Mesendoderm (in vitro differentiated cells): ENCODE measurements at regions not wholly inside any gene's neighbourhood (a gene's known extent, or its start where the extent isn't known, plus 50 kb on each side); places are given as distances from the start of the nearest gene placed in this dataset.

ENCODE experiments used
- DNase-seq: peaks from one replicate; pipeline ENCODE4 v3.0.0; 2013
- H2AK5ac ChIP-seq: 2 replicates; pipeline ENCODE4 v1.6.1; 2013; ENCODE audit warnings: low read length, inconsistent platforms
- H2BK120ac ChIP-seq: 2 replicates; pipeline ENCODE4 v1.6.1; 2013; ENCODE audit warnings: low read depth, mild to moderate bottlenecking, low read length, moderate library complexity, mixed read lengths
- H2BK15ac ChIP-seq: replicated peaks from 2 replicates; pipeline ENCODE4 v1.6.1; 2013; ENCODE audit warnings: low read depth, mild to moderate bottlenecking, moderate library complexity
- H2BK5ac ChIP-seq: 2 replicates; pipeline ENCODE4 v1.6.1; 2013; ENCODE audit warnings: low read length, inconsistent platforms
- H3K18ac ChIP-seq: 2 replicates; pipeline ENCODE4 v1.6.1; 2013; ENCODE audit warnings: mild to moderate bottlenecking, low read length, mixed read lengths
- H3K23ac ChIP-seq: one replicate; pipeline ENCODE4 v1.6.1; 2013; ENCODE audit warnings: low read length
- H3K27ac ChIP-seq: 2 replicates; pipeline ENCODE4 v1.5.1; 2013; ENCODE audit warnings: low read depth, mild to moderate bottlenecking, inconsistent platforms, low read length, moderate library complexity
- H3K27me3 ChIP-seq: 2 replicates; pipeline ENCODE4 v1.6.1; 2013; ENCODE audit warnings: low read length, control low read depth, mild to moderate bottlenecking, inconsistent platforms; ENCODE audit not compliant: insufficient read depth, poor library complexity
- H3K36me3 ChIP-seq: 2 replicates; pipeline ENCODE4 v1.6.1; 2013; ENCODE audit warnings: low read length, inconsistent platforms; ENCODE audit not compliant: control insufficient read depth, insufficient read depth
- H3K4ac ChIP-seq: one replicate; pipeline ENCODE4 v1.6.1; 2013; ENCODE audit warnings: low read depth, mild to moderate bottlenecking, low read length, moderate library complexity
- H3K4me1 ChIP-seq: 2 replicates; pipeline ENCODE4 v1.6.1; 2013; ENCODE audit warnings: low read depth, low read length, inconsistent platforms; ENCODE audit not compliant: control insufficient read depth
- H3K4me2 ChIP-seq: 2 replicates; pipeline ENCODE4 v1.6.1; 2013; ENCODE audit warnings: low read length
- H3K4me3 ChIP-seq: 2 replicates; pipeline ENCODE4 v1.5.1; 2013; ENCODE audit warnings: mild to moderate bottlenecking, low read length
- H3K56ac ChIP-seq: one replicate; pipeline ENCODE4 v1.6.1; 2013; ENCODE audit warnings: low read length
- H3K79me1 ChIP-seq: 2 replicates; pipeline ENCODE4 v1.6.1; 2013; ENCODE audit warnings: low read length, inconsistent platforms
- H3K79me2 ChIP-seq: 2 replicates; pipeline ENCODE4 v1.6.1; 2013; ENCODE audit warnings: mild to moderate bottlenecking, low read length; ENCODE audit not compliant: control insufficient read depth, insufficient read depth
- H3K9ac ChIP-seq: 2 replicates; pipeline ENCODE4 v1.6.1; 2013; ENCODE audit warnings: low read length, inconsistent platforms
- H4K5ac ChIP-seq: one replicate; pipeline ENCODE4 v1.6.1; 2013; ENCODE audit warnings: low read length
- H4K8ac ChIP-seq: one replicate; pipeline ENCODE4 v1.6.1; 2013; ENCODE audit warnings: low read depth, mild to moderate bottlenecking, control low read depth, low read length, moderate library complexity
- WGBS: extraction: QIAGEN DNeasy Blood & Tissue Kit; methylation state at CpG from one replicate; pipeline ENCODE4 v1.1.7; 2013; ENCODE audit warnings: low lambda C conversion rate, missing lambda C conversion rate; ENCODE audit not compliant: insufficient coverage; ENCODE audit errors: extremely low coverage; 5-methylcytosine and 5-hydroxymethylcytosine counted together

- Histone ChIP-seq H3K4ac (no peak overlapping the region), H3K27me3 (no peaks in the 10 kb centered on the region), H3K4me1 (no peaks in the 10 kb centered on the region), H2AK5ac (no peak overlapping the region), H2BK5ac (no peak overlapping the region), H3K4me2 (no peak overlapping the region), H2BK120ac (no peak overlapping the region), H3K79me1 (no peaks in the 10 kb centered on the region), H3K23ac (no peak overlapping the region), H3K79me2 (no peaks in the 10 kb centered on the region), H3K36me3 (no peaks in the 10 kb centered on the region), H4K5ac (no peak overlapping the region), H2BK15ac (no peak overlapping the region), H3K56ac (no peak overlapping the region), H3K27ac (no peak overlapping the region), H3K9ac (no peak overlapping the region), H4K8ac (no peak overlapping the region), H3K4me3 (no peak overlapping the region), H3K18ac (no peak overlapping the region)
- DNase-seq = no peak
- WGBS = no CpG with 5 or more reads among the region's 3 CpGs
Measured at GRCh38 chr15:46708226-46708625, 1009.1 kb upstream of the SEMA6D start.

- Histone ChIP-seq H3K79me1 (no peaks in the 10 kb centered on the region), H3K27me3 (no peaks in the 10 kb centered on the region), H3K27ac (no peak overlapping the region), H3K36me3 (no peaks in the 10 kb centered on the region), H2AK5ac (no peak overlapping the region), H3K4me3 (no peak overlapping the region), H4K5ac (no peak overlapping the region), H3K4me2 (no peak overlapping the region), H3K9ac (no peak overlapping the region), H3K79me2 (no peaks in the 10 kb centered on the region), H2BK120ac (no peak overlapping the region), H4K8ac (no peak overlapping the region), H3K18ac (no peak overlapping the region), H2BK15ac (no peak overlapping the region), H3K4ac (no peak overlapping the region), H3K23ac (no peak overlapping the region), H2BK5ac (no peak overlapping the region), H3K4me1 (no peaks in the 10 kb centered on the region), H3K56ac (no peak overlapping the region)
- DNase-seq = no peak
Measured at GRCh38 chr15:46709460-46710083, 1007.7 kb upstream of the SEMA6D start.

- Histone ChIP-seq H3K27ac (no peak overlapping the region), H3K4me1 (no peaks in the 10 kb centered on the region)
Measured at GRCh38 chr15:46710401-46710960, 1006.8 kb upstream of the SEMA6D start.

GRCh38 chr15:46713045-46713444 lies 1004.3 kb upstream of the SEMA6D start:
- no peak overlapping the region for H3K4me3 ChIP-seq
- H3K4me1 ChIP-seq = no peaks in the 10 kb centered on the region
- no peak overlapping the region for H3K27ac ChIP-seq
- no peaks in the 10 kb centered on the region for H3K79me1 ChIP-seq
- no peak for DNase-seq
- H4K5ac ChIP-seq = no peak overlapping the region
- H2BK15ac ChIP-seq = no peak overlapping the region
- H4K8ac ChIP-seq = no peak overlapping the region
- no CpG with 5 or more reads among the region's 2 CpGs for WGBS
- H3K79me2 ChIP-seq = no peaks in the 10 kb centered on the region
- H3K27me3 ChIP-seq = no peaks in the 10 kb centered on the region
- H3K36me3 ChIP-seq = no peaks in the 10 kb centered on the region
- H3K18ac ChIP-seq = no peak overlapping the region
- no peak overlapping the region for H3K23ac ChIP-seq
- H3K56ac ChIP-seq = no peak overlapping the region
- H3K4me2 ChIP-seq = no peak overlapping the region
- no peak overlapping the region for H2BK5ac ChIP-seq
- H2AK5ac ChIP-seq = no peak overlapping the region
- no peak overlapping the region for H2BK120ac ChIP-seq
- no peak overlapping the region for H3K9ac ChIP-seq
- H3K4ac ChIP-seq = no peak overlapping the region

More at GRCh38 chr15:46710401-46710960, 1006.8 kb upstream of the SEMA6D start:
- Histone ChIP-seq H2BK120ac (no peak overlapping the region), H4K5ac (no peak overlapping the region), H3K27me3 (no peaks in the 10 kb centered on the region), H3K4ac (no peak overlapping the region), H3K4me2 (no peak overlapping the region), H3K79me1 (no peaks in the 10 kb centered on the region), H3K4me3 (no peak overlapping the region), H3K9ac (no peak overlapping the region), H3K18ac (no peak overlapping the region), H3K36me3 (no peaks in the 10 kb centered on the region), H3K79me2 (no peaks in the 10 kb centered on the region), H3K23ac (no peak overlapping the region), H4K8ac (no peak overlapping the region), H2BK15ac (no peak overlapping the region), H3K56ac (no peak overlapping the region), H2AK5ac (no peak overlapping the region), H2BK5ac (no peak overlapping the region)
- no CpG with 5 or more reads among the region's 6 CpGs for WGBS
- peak; percentile 31 for DNase-seq

- Histone ChIP-seq H3K27me3 (no peaks in the 10 kb centered on the region), H3K4me1 (no peaks in the 10 kb centered on the region), H2BK120ac (no peak overlapping the region), H3K27ac (no peak overlapping the region), H3K4ac (no peak overlapping the region), H3K4me2 (no peak overlapping the region), H3K23ac (no peak overlapping the region), H2BK15ac (no peak overlapping the region), H3K79me1 (no peaks in the 10 kb centered on the region), H3K79me2 (no peaks in the 10 kb centered on the region), H3K36me3 (no peaks in the 10 kb centered on the region), H3K56ac (no peak overlapping the region), H2BK5ac (no peak overlapping the region), H3K18ac (no peak overlapping the region), H4K8ac (no peak overlapping the region), H4K5ac (no peak overlapping the region), H3K9ac (no peak overlapping the region), H3K4me3 (no peak overlapping the region), H2AK5ac (no peak overlapping the region)
- WGBS = no CpG with 5 or more reads among the region's 2 CpGs
- peak; percentile 28 for DNase-seq
Measured at GRCh38 chr15:46714950-46715349, 1002.4 kb upstream of the SEMA6D start.

- H3K23ac ChIP-seq = no peak overlapping the region
- H3K27ac ChIP-seq = no peak overlapping the region
- WGBS = no CpG with 5 or more reads among the region's 2 CpGs
Measured at GRCh38 chr15:46723308-46723707, 994.0 kb upstream of the SEMA6D start.

More at GRCh38 chr15:46723308-46723707, 994.0 kb upstream of the SEMA6D start:
- DNase-seq = no peak
- Histone ChIP-seq H2BK5ac (no peak overlapping the region), H3K4me2 (no peak overlapping the region), H3K4me1 (no peaks in the 10 kb centered on the region), H3K9ac (no peak overlapping the region), H3K18ac (no peak overlapping the region), H3K4ac (no peak overlapping the region), H4K8ac (no peak overlapping the region), H2BK120ac (no peak overlapping the region), H3K79me2 (no peaks in the 10 kb centered on the region), H3K27me3 (no peaks in the 10 kb centered on the region), H3K4me3 (no peak overlapping the region), H4K5ac (no peak overlapping the region), H3K79me1 (no peaks in the 10 kb centered on the region), H3K56ac (no peak overlapping the region), H2AK5ac (no peak overlapping the region), H2BK15ac (no peak overlapping the region), H3K36me3 (no peaks in the 10 kb centered on the region)
